Neuronal stem cell (in vitro differentiated cells): ENCODE measurements at regions not wholly inside any gene's neighbourhood (a gene's known extent, or its start where the extent isn't known, plus 50 kb on each side); places are given as distances from the start of the nearest gene placed in this dataset.

Experiments used
- DNase-seq: peaks from one replicate; pipeline ENCODE4 v3.0.0-alpha.2; 2013; ENCODE audit warnings: low spot score
- H2AFZ ChIP-seq: one replicate; pipeline ENCODE4 v1.6.1; 2013; ENCODE audit warnings: mild to moderate bottlenecking, low read length, inconsistent platforms
- H2AK5ac ChIP-seq: 2 replicates; pipeline ENCODE4 v1.6.1; 2013; ENCODE audit warnings: low read depth, mild to moderate bottlenecking, inconsistent platforms, low read length, moderate library complexity, mixed read lengths
- H2BK120ac ChIP-seq: 2 replicates; pipeline ENCODE4 v1.6.1; 2013; ENCODE audit warnings: low read depth, mild to moderate bottlenecking, inconsistent platforms, low read length, moderate library complexity, mixed read lengths
- H2BK12ac ChIP-seq: one replicate; pipeline ENCODE4 v1.6.1; 2013; ENCODE audit warnings: low read length, inconsistent platforms
- H2BK15ac ChIP-seq: 2 replicates; pipeline ENCODE4 v1.6.1; 2013; ENCODE audit warnings: mild to moderate bottlenecking, low read length, inconsistent platforms, mixed read lengths
- H2BK5ac ChIP-seq: one replicate; pipeline ENCODE4 v1.6.1; 2013; ENCODE audit warnings: inconsistent platforms, mild to moderate bottlenecking, low read length, moderate library complexity
- H3K14ac ChIP-seq: one replicate; pipeline ENCODE4 v1.6.1; 2013; ENCODE audit warnings: low read length, inconsistent platforms
- H3K18ac ChIP-seq: 2 replicates; pipeline ENCODE4 v1.6.1; 2013; ENCODE audit warnings: low read length, inconsistent platforms
- H3K23ac ChIP-seq: 2 replicates; pipeline ENCODE4 v1.6.1; 2013; ENCODE audit warnings: low read depth, mild to moderate bottlenecking, mixed read lengths, low read length, inconsistent platforms; ENCODE audit not compliant: poor library complexity
- H3K27ac ChIP-seq: replicated peaks from 3 replicates; pipeline ENCODE4 v1.5.1; 2013; ENCODE audit warnings: low read length, inconsistent platforms
- H3K27me3 ChIP-seq, 3 experiments: 2 replicates each; pipeline ENCODE4 v1.6.1; 2013; ENCODE audit warnings: low read length in 3 of 3, mild to moderate bottlenecking in 2 of 3, inconsistent platforms in 1 of 3, low read depth in 1 of 3, mixed read lengths in 1 of 3, moderate library complexity in 1 of 3; ENCODE audit not compliant: control insufficient read depth in 3 of 3, insufficient read depth in 3 of 3
- H3K36me3 ChIP-seq, 2 donors: replicated peaks in 1 of 2; 2 replicates each; pipeline ENCODE4 v1.6.1; 2013; ENCODE audit warnings: low read length in 2 of 2; ENCODE audit not compliant: control insufficient read depth in 2 of 2, insufficient read depth in 2 of 2
- H3K4ac ChIP-seq: 2 replicates; pipeline ENCODE4 v1.6.1; 2013; ENCODE audit warnings: inconsistent platforms, mild to moderate bottlenecking, low read length, moderate library complexity
- H3K4me1 ChIP-seq, 2 donors: 1 replicate in 1 of 2; 2 replicates in 1 of 2; pipeline ENCODE4 v1.6.1; 2013; ENCODE audit warnings: low read length in 2 of 2, low read depth in 1 of 2; ENCODE audit not compliant: control insufficient read depth in 2 of 2, insufficient read depth in 1 of 2
- H3K4me2 ChIP-seq: one replicate; pipeline ENCODE4 v1.6.1; 2013; ENCODE audit warnings: mild to moderate bottlenecking, low read length, inconsistent platforms; ENCODE audit not compliant: insufficient read depth, poor library complexity, severe bottlenecking
- H3K4me3 ChIP-seq, 2 donors: 2 replicates each; pipeline ENCODE4 v1.5.1; 2013; ENCODE audit warnings: low read length in 2 of 2, mild to moderate bottlenecking in 2 of 2, inconsistent platforms in 1 of 2, moderate library complexity in 1 of 2
- H3K79me1 ChIP-seq: one replicate; pipeline ENCODE4 v1.6.1; 2013; ENCODE audit warnings: low read depth, mild to moderate bottlenecking, inconsistent platforms, low read length, moderate library complexity
- H3K9ac ChIP-seq: one replicate; pipeline ENCODE4 v1.6.1; 2013; ENCODE audit warnings: mild to moderate bottlenecking, low read depth, low read length, inconsistent platforms; ENCODE audit not compliant: poor library complexity
- H3K9me3 ChIP-seq, 2 donors: replicated peaks in 1 of 2; 2 replicates each; pipeline versions ENCODE3 to v1.6.1; 2013; ENCODE audit warnings: low read length in 2 of 2, mild to moderate bottlenecking in 2 of 2, inconsistent platforms in 1 of 2, low read depth in 1 of 2, mixed read lengths in 1 of 2, moderate library complexity in 1 of 2; ENCODE audit not compliant: control insufficient read depth in 2 of 2, insufficient read depth in 1 of 2
- H4K8ac ChIP-seq: one replicate; pipeline ENCODE4 v1.6.1; 2013; ENCODE audit warnings: low read depth, mild to moderate bottlenecking, inconsistent platforms, low read length, moderate library complexity
- H4K91ac ChIP-seq: one replicate; pipeline ENCODE4 v1.6.1; 2013; ENCODE audit warnings: low read length, low read depth, mild to moderate bottlenecking, inconsistent platforms; ENCODE audit not compliant: poor library complexity
- WGBS, 2 donors: extraction: QIAGEN DNeasy Blood & Tissue Kit; methylation state at CpG; one replicate each; pipeline ENCODE4 v1.1.7; 2013; ENCODE audit warnings: missing lambda C conversion rate in 2 of 2, mixed read lengths in 1 of 2; ENCODE audit not compliant: insufficient read length in 2 of 2, insufficient replicate concordance in 1 of 2; ENCODE audit errors: extremely low coverage in 2 of 2; 5-methylcytosine and 5-hydroxymethylcytosine counted together

DNA sequence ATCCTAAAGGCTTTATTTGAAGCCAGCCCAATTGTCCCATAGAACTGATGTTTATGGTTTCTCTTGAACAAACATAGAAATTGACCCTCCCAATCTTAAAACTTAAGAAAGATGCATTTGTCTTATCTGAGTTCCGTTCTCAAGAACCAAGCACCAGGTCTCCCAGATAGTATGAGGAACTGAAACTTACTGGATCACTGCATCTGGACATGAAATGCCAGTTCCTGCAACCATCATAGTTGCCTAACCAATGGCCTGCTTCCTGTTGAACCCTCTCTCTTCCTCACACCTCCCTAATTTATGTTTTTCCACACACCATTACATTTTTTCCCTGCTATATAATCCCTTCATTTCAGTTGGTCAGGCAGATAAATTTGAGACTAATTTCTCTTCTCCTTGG, 478.9 kb downstream of the HTR1A start:
- Histone ChIP-seq H3K4me3 (no peak overlapping the region), H3K9me3 (no peaks in the 10 kb centered on the region), H3K27me3 (no peaks in the 10 kb centered on the region), H3K14ac (no peak overlapping the region), H3K27ac (no peak overlapping the region), H3K4me2 (no peak overlapping the region), H2BK15ac (no peak overlapping the region), H2BK120ac (no peak overlapping the region), H3K9ac (no peak overlapping the region), H3K79me1 (no peaks in the 10 kb centered on the region), H4K91ac (no peak overlapping the region), H3K18ac (no peak overlapping the region), H3K4me1 (no peaks in the 10 kb centered on the region), H3K4ac (no peak overlapping the region), H2AFZ (no peak overlapping the region), H4K8ac (no peak overlapping the region), H2BK12ac (no peak overlapping the region), H2BK5ac (no peak overlapping the region), H2AK5ac (no peak overlapping the region), H3K23ac (no peak overlapping the region), H3K36me3 (no peaks in the 10 kb centered on the region)
- WGBS, 2 donors = no CpG with 5 or more reads among the region's 1 CpG
- no peak for DNase-seq

- no peak overlapping the region for H2AK5ac ChIP-seq
- no peak overlapping the region for H4K8ac ChIP-seq
- H2BK15ac ChIP-seq = no peak overlapping the region
- no peak overlapping the region for H2BK5ac ChIP-seq
- H3K18ac ChIP-seq = no peak overlapping the region
- no peaks in the 10 kb centered on the region for H3K27me3 ChIP-seq
- H3K36me3 ChIP-seq = no peaks in the 10 kb centered on the region
- H3K9ac ChIP-seq = no peak overlapping the region
- no peak overlapping the region for H3K14ac ChIP-seq
- no peak overlapping the region for H2BK120ac ChIP-seq
- H3K4me1 ChIP-seq = no peaks in the 10 kb centered on the region
- no peak overlapping the region for H3K27ac ChIP-seq
- H3K4ac ChIP-seq = no peak overlapping the region
- H2BK12ac ChIP-seq = no peak overlapping the region
- H4K91ac ChIP-seq = no peak overlapping the region
- no peak overlapping the region for H3K4me2 ChIP-seq
- H3K4me3 ChIP-seq = no peak overlapping the region
- DNase-seq = no peak
- no peak overlapping the region for H2AFZ ChIP-seq
- no peaks in the 10 kb centered on the region for H3K79me1 ChIP-seq
- H3K23ac ChIP-seq = no peak overlapping the region
- no peaks in the 10 kb centered on the region for H3K9me3 ChIP-seq
- no CpG with 5 or more reads among the region's 1 CpG for WGBS, 2 donors
Measured at GRCh38 chr5:63473335-63473967, 488.8 kb downstream of the HTR1A start.

DNA sequence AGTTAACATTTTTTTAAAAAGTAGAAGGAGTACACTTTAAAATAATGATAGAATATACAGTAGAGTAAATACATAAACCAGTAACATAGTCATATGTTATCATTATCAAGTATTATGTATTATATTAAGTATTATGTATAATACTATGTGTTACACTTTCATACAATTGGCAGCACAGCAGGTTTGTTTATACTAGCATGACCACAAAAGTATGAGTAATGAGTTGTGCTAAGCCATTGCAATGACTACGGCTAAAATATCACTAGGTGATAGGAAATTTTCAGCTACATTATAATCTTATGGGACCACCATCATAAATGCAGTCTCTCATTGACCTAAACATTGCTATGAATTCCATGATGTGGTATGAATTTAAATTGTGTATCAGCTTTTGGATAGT, 506.0 kb downstream of the HTR1A start:
- H2BK120ac ChIP-seq = no peak overlapping the region
- no peaks in the 10 kb centered on the region for H3K27me3 ChIP-seq
- H3K18ac ChIP-seq = no peak overlapping the region
- H2AFZ ChIP-seq = no peak overlapping the region
- H3K4me3 ChIP-seq = no peak overlapping the region
- no CpG with 5 or more reads among the region's 1 CpG for WGBS, 2 donors
- H3K4ac ChIP-seq = no peak overlapping the region
- no peak overlapping the region for H3K14ac ChIP-seq
- no peaks in the 10 kb centered on the region for H3K79me1 ChIP-seq
- H3K9me3 ChIP-seq = no peaks in the 10 kb centered on the region
- H3K4me1 ChIP-seq = no peaks in the 10 kb centered on the region
- H2BK5ac ChIP-seq = no peak overlapping the region
- H4K8ac ChIP-seq = no peak overlapping the region
- no peak overlapping the region for H3K9ac ChIP-seq
- no peak overlapping the region for H2BK12ac ChIP-seq
- DNase-seq = no peak
- no peak overlapping the region for H3K4me2 ChIP-seq
- no peak overlapping the region for H3K27ac ChIP-seq
- no peak overlapping the region for H2AK5ac ChIP-seq
- no peaks in the 10 kb centered on the region for H3K36me3 ChIP-seq
- H2BK15ac ChIP-seq = no peak overlapping the region
- no peak overlapping the region for H3K23ac ChIP-seq
- H4K91ac ChIP-seq = no peak overlapping the region

GRCh38 chr5:63451188-63451587, 511.1 kb downstream of the HTR1A start:
- Histone ChIP-seq H3K9me3 (no peaks in the 10 kb centered on the region), H3K4ac (no peak overlapping the region), H2BK120ac (no peak overlapping the region), H4K91ac (no peak overlapping the region), H2BK15ac (no peak overlapping the region), H2AK5ac (no peak overlapping the region), H3K79me1 (no peaks in the 10 kb centered on the region), H4K8ac (no peak overlapping the region), H3K27ac (no peak overlapping the region), H3K14ac (no peak overlapping the region), H3K18ac (no peak overlapping the region), H2BK12ac (no peak overlapping the region), H3K23ac (no peak overlapping the region), H3K4me2 (no peak overlapping the region), H2AFZ (no peak overlapping the region), H3K4me1 (no peaks in the 10 kb centered on the region), H3K9ac (no peak overlapping the region), H3K27me3 (no peaks in the 10 kb centered on the region), H3K36me3 (no peaks in the 10 kb centered on the region), H2BK5ac (no peak overlapping the region), H3K4me3 (no peak overlapping the region)
- no CpG with 5 or more reads among the region's 2 CpGs for WGBS, 2 donors
- no peak for DNase-seq
